ENCODE measurements at regions not wholly inside any gene's neighbourhood (a gene's known extent, or its start where the extent isn't known, plus 50 kb on each side); places are given as distances from the start of the nearest gene placed in this dataset.

- intact Hi-C loops (cut with DNase I), result no loop called here
- no peaks in the 10 kb centered on the region for H3K9me3 ChIP-seq
- H3K36me3 ChIP-seq, result no peaks in the 10 kb centered on the region
- TF ChIP-seq POLR2A (IDR thresholded peaks at IDR 0.05), result no peak
- TF ChIP-seq, protein P1, sequence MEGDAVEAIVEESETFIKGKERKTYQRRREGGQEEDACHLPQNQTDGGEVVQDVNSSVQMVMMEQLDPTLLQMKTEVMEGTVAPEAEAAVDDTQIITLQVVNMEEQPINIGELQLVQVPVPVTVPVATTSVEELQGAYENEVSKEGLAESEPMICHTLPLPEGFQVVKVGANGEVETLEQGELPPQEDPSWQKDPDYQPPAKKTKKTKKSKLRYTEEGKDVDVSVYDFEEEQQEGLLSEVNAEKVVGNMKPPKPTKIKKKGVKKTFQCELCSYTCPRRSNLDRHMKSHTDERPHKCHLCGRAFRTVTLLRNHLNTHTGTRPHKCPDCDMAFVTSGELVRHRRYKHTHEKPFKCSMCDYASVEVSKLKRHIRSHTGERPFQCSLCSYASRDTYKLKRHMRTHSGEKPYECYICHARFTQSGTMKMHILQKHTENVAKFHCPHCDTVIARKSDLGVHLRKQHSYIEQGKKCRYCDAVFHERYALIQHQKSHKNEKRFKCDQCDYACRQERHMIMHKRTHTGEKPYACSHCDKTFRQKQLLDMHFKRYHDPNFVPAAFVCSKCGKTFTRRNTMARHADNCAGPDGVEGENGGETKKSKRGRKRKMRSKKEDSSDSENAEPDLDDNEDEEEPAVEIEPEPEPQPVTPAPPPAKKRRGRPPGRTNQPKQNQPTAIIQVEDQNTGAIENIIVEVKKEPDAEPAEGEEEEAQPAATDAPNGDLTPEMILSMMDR (IDR thresholded peaks at IDR 0.05), result no peak
- WGBS (ENCODE audit: insufficient coverage, low coverage, low lambda C conversion rate, missing lambda C conversion rate), result 40% methylated on average over 3 of the region's 11 CpGs
- no peaks in the 10 kb centered on the region for H3K4me1 ChIP-seq
- DNase-seq (peak in 1 of 3 donors; percentile 22), ATAC-seq (peak in 1 of 4 donors; percentile 23)
- H3K27ac ChIP-seq, result no peak overlapping the region
- H3K4me3 ChIP-seq, result no peak overlapping the region
- no peaks in the 10 kb centered on the region for H3K27me3 ChIP-seq
Observed at GRCh38 chr9:38281917-38282316, 110.6 kb upstream of the ALDH1B1 start.

DNA sequence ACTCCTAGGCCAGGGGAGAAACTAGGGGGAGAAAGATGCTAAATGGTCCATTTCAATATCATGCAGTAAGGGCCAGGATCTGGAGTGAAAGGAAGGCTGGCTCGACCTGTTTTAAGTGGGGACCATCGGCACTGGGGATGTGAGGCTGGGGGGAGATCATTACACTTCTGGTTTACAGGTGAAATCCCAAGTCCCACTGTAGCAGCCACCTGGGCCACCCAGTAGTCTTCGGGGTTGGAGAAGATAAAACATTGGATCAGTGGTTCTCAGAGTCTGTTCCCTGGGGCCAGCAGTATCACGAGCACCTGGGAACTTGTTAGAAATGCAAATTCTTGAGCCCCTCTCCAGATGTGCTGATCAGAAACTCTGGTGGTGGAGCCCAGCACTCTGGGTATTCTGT is 111.3 kb upstream of the ALDH1B1 start:
- TF ChIP-seq, protein P1 (IDR thresholded peaks at IDR 0.05), result no peak
- no peak for TF ChIP-seq POLR2A (IDR thresholded peaks at IDR 0.05)
- Histone ChIP-seq H3K27me3 (no peaks in the 10 kb centered on the region), H3K4me3 (no peak overlapping the region), H3K36me3 (no peaks in the 10 kb centered on the region), H3K4me1 (no peaks in the 10 kb centered on the region), H3K9me3 (no peaks in the 10 kb centered on the region), H3K27ac (no peak overlapping the region)
- WGBS (ENCODE audit: insufficient coverage, low coverage, low lambda C conversion rate, missing lambda C conversion rate), result no CpG with 5 or more reads among the region's 4 CpGs
- ATAC-seq, result no peak
- intact Hi-C loops (cut with DNase I), result no loop called here
- DNase-seq, result peak in 1 of 3 donors; percentile 0

DNA sequence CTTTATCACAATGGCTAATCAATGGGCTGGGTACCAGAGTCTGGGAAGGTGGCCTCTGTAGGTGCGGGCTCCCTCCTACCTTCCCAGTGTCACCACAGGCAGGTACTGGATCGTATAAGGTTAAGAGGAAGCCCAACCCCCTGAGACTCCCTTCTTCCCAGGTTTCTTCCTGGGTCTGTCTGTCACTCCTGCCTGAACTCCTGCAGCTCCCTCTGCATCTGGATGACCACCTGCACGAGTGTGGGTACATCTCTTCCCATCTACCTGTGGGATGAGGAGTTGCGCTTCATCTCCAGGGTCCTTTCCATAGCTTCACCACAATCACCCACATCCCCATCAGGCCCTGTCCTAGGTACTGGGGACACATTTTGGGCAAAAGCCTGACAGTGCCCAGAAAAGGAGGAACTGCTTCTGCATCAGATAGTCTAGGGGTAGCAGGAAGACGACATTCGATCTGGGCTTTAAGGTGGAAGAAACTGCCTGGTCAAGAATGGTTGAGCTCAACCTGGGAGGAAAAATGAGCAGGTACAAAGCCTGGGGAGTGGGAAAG is 112.2 kb upstream of the ALDH1B1 start:
- ATAC-seq, result no peak

DNA sequence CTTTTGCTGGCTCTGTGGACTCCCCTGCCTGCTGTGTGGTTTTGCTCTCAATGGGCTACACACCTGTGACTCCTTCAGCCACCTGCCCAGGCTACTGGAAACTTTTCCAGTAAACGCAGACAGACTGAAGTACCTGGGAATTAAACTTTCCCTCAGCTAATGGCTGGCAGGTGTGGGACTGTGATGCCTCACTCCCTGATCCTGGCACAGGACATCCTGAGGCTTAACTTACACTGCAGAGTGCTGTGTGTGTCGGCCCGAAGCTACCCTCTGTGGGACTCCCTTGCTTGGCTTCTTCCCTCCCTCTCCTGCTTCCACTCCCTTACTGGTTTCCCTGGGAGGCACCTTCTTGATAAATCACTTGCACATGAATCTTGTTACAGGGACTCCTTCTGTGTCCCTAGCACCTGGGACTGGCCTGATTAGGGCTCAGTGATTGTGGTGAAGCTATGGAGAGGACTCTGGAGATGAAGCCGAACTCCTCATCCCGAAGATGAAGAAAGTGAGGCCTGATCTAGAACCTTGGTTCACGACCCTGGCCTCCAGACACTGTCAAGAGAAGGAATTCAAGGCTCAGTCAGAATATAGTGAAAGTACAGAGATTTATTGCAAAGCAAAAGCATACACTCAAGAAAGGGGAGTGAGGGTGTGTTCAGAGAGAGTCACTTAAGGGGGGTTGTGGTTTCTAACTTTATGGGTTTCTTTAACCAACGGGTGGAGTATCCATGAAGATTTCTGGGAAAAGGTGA is 113.4 kb upstream of the ALDH1B1 start:
- H3K27ac ChIP-seq, result no peak overlapping the region
- TF ChIP-seq, protein P1 (IDR thresholded peaks at IDR 0.05), result no peak
- TF ChIP-seq POLR2A (IDR thresholded peaks at IDR 0.05), result no peak
- 81% methylated on average over 7 of the region's 7 CpGs for WGBS (ENCODE audit: insufficient coverage, low coverage, low lambda C conversion rate, missing lambda C conversion rate)
- no peaks in the 10 kb centered on the region for H3K36me3 ChIP-seq
- intact Hi-C loops (cut with DNase I), result no loop called here
- H3K4me3 ChIP-seq, result no peak overlapping the region
- H3K9me3 ChIP-seq, result no peaks in the 10 kb centered on the region
- H3K4me1 ChIP-seq, result no peaks in the 10 kb centered on the region
- ATAC-seq (no peak), DNase-seq (peak in 1 of 3 donors; percentile 20)
- no peaks in the 10 kb centered on the region for H3K27me3 ChIP-seq

More for the DNA sequence above, 112.2 kb upstream of the ALDH1B1 start:
- no peaks in the 10 kb centered on the region for H3K9me3 ChIP-seq
- no peaks in the 10 kb centered on the region for H3K4me1 ChIP-seq
- 53% methylated on average over 4 of the region's 6 CpGs for WGBS (ENCODE audit: insufficient coverage, low coverage, low lambda C conversion rate, missing lambda C conversion rate)
- TF ChIP-seq POLR2A (IDR thresholded peaks at IDR 0.05), result no peak
- TF ChIP-seq, protein P1 (IDR thresholded peaks at IDR 0.05), result no peak
- intact Hi-C loops (cut with DNase I), result no loop called here
- no peak overlapping the region for H3K4me3 ChIP-seq
- DNase-seq, result peak in 1 of 3 donors; percentile 15
- no peaks in the 10 kb centered on the region for H3K36me3 ChIP-seq
- H3K27ac ChIP-seq, result no peak overlapping the region
- H3K27me3 ChIP-seq, result no peaks in the 10 kb centered on the region

All from right lobe of liver (tissue), 6 donors.